LNCAP (cell line): ENCODE measurements at regions not wholly inside any gene's neighbourhood (a gene's known extent, or its start where the extent isn't known, plus 50 kb on each side); places are given as distances from the start of the nearest gene placed in this dataset.

ENCODE experiments used
- TF ChIP-seq, protein P1 (sequence below): fragments of 450-650 bp; IDR thresholded peaks from 2 replicates; pipeline ENCODE4 v1.5.1; 2017; ENCODE audit warnings: mild to moderate bottlenecking

DNA sequence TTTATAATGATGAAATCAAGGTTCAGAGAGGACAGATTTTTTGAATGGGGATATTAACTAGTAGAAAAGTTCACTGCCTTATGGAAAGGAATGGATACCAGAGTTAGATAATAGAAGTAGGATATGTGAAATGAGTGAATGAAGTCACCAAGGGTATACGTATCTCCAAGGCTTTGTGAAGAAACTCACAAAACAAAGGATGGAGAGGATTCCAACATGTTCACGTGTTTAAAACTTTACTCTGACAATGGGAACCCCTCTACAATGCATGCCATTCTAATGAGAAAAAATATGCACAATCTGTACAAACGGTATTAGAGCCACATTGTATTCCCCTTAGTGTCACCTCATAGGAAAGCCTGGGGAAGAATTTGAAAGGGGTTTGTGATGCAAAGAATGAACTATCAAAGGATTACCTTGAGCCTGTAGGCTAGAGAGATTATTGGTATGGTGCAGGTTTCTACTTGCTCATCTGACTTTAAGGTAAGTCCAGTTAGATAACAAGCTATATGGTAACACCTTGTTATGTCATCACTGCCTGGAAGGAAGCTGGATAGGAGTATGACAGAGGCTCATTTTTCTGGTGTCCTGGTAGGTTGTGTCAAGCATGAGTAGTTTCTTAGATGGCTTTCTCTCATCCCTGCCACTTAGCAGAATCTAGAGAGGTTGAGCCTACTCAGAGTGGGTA is 250.3 kb upstream of the SEMA6A start:
- TF ChIP-seq, protein P1, sequence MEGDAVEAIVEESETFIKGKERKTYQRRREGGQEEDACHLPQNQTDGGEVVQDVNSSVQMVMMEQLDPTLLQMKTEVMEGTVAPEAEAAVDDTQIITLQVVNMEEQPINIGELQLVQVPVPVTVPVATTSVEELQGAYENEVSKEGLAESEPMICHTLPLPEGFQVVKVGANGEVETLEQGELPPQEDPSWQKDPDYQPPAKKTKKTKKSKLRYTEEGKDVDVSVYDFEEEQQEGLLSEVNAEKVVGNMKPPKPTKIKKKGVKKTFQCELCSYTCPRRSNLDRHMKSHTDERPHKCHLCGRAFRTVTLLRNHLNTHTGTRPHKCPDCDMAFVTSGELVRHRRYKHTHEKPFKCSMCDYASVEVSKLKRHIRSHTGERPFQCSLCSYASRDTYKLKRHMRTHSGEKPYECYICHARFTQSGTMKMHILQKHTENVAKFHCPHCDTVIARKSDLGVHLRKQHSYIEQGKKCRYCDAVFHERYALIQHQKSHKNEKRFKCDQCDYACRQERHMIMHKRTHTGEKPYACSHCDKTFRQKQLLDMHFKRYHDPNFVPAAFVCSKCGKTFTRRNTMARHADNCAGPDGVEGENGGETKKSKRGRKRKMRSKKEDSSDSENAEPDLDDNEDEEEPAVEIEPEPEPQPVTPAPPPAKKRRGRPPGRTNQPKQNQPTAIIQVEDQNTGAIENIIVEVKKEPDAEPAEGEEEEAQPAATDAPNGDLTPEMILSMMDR: no peak

DNA sequence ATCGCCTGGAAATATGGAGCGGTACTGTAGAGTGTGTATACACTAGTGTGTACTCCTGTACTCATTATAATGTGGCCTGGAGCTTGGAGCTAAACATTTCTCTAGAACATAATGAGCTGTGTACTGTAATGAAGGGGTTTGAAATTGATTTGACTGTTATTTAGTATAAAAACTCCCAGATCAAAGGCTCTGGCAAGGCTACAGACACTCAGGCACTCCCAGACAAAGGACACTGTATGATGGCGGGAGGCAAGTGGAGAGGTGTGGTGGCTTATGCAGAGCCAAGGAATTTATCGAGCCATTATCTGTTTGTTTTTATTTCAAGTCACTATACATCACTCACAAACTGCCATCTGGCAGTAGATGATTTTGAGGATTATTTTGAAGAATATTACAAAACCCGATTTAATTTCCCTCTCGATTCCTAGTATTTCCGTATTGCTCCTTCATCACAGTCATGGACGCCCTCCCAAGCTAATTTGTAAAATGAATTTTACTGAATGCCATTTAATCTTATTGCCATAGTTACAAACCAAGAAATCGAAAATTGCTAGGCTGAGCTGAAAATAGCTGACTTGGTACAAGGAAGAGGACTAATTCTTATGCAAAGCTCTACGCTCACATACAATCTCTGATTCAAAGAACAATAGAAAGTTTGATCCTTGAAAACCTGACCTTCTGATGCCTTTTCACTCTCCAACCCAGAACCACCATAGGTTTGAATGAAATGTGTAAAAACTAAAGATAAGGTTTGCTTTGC is 240.2 kb upstream of the SEMA6A start:
- TF ChIP-seq, protein P1: no peak

DNA sequence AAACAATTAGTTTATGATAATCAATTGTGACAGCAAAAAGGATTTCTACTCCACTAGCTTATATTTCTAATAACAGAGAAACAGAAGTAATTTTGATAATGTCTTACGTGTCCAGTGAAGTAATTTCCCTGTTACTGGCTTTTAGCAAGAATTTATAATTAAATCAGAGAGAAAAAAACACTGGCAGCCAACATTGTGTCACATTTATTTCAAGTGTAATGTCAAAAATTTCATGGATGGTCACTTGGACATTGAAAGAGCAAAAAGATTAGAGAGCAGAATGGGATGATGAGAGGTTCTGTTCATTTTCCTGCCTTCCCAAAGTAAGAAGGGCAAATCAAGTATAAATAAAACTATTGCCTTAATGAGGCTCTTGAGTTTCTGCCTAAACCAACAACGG is 239.3 kb upstream of the SEMA6A start:
- TF ChIP-seq, protein P1: no peak

DNA sequence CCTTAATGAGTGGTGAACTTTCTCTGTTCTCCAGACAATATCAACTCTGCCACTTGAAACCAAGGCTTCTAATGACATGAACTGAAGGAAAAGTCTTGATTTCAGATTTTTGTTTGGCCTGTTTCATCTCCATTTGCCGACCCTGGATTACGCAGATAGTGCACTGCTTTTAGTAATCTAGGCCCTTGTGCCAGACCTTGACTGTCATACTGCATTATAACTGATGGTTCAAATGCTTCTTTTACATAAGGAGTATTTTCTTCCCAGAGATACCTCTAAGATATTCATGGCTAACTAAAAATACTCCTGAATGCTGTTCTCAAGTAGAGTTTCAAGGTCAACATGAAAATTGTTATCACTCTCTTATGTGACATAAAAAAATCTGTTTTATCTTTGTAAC is 238.7 kb upstream of the SEMA6A start:
- TF ChIP-seq, protein P1: no peak

DNA sequence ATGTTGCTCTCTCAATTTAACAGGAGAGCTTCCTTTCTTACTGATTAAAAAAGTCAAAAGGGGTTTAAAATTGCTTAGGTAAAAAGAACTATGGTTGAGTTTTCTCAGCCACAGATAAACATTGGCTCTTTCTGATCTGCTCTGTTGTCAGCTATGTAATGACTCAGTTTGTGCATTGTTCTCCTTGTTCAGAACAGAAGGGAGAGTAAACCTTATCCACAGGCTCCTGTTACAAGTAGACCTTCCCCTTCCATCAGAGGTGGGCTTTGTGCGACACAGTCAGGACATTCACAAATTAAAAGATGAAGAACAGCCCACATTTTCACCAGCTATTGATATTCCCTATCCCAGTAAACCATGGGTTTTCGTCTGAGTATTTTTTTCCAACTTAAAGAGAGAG is 236.3 kb upstream of the SEMA6A start:
- TF ChIP-seq, protein P1: no peak

DNA sequence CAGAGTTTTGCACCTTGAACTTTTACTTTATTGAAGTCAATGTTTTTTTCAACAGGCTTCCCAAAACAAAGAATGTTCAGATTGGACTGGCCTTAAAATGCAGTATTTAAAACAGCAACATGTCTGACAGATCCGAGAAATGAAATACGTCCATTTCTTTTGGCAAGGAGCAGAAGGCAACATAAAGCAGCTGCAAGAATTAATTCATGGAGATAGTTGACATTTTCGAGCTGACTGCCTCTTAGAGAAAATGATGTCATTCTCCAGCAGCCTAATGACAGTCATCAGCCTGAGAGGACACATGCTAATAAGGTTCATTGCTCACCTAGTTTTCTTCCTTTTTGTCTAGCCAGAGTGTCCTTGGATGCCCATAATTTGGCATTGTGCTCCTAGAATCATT is 232.2 kb upstream of the SEMA6A start:
- TF ChIP-seq, protein P1: no peak

DNA sequence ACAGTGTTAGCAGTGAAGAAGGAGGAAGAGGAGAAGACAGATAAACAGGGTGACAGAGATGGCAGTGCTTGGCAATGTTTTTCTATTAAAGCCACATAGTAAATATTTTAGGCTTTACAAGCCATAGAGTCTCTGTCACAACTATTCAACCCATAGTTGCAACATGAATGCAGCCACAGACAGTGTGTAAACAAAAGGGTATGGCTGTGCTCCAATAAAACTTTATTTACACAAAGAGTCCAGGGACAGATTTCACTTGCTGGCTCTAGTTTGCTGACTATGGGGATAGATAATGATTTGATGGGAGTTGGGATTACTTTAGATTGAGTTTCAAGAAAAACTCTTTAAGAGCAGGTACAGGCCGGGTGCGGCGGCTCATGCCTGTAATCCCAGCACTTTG is 224.8 kb upstream of the SEMA6A start:
- TF ChIP-seq, protein P1: no peak
